ENCODE measurements at regions not wholly inside any gene's neighbourhood (a gene's known extent, or its start where the extent isn't known, plus 50 kb on each side); places are given as distances from the start of the nearest gene placed in this dataset.

- no peak for DNase-seq (ENCODE audit: low spot score)
Observed at GRCh38 chr2:217722883-217723472, 279.8 kb downstream of the TNS1 start.

DNA sequence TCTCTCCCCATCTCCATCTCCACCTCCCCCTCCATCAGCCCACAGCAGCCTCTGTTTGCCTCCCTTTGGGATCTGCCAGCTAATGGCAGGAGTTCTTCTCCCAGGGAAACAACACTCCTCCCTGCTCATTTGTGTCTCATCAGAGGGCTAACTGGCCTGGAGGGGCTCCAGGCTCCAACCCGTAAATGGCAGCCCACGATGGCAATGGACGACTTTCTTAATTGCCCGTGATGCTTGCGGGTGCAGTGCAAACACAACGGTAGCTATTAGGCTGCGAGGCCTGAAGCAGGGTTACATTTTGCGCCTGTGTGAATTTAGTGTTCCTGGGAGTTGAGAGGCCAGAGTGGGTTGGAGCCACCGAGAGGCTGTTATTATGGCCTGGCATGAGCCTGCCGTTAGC lies 285.1 kb downstream of the TNS1 start:
- no peak for DNase-seq (ENCODE audit: low spot score)

DNA sequence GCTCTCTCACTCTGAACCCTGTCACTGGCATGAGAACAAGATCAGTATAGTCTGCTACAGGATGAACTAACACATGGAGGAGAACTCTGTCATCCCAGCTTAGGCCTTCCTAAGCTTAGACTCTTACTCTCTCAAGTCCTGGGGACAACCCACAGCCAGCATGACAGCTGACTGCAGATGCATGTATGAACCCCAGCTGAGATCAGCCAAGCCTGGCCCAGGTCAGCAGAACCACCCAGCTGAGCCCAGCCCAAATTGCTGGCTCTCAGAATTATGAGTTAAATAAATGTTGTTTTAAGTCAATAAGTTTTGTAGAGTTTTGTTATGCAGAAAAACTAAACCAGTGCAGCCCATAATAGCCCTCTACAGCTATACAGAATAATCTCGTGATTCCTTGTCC lies 287.3 kb downstream of the TNS1 start:
- DNase-seq (ENCODE audit: low spot score), result no peak

DNA sequence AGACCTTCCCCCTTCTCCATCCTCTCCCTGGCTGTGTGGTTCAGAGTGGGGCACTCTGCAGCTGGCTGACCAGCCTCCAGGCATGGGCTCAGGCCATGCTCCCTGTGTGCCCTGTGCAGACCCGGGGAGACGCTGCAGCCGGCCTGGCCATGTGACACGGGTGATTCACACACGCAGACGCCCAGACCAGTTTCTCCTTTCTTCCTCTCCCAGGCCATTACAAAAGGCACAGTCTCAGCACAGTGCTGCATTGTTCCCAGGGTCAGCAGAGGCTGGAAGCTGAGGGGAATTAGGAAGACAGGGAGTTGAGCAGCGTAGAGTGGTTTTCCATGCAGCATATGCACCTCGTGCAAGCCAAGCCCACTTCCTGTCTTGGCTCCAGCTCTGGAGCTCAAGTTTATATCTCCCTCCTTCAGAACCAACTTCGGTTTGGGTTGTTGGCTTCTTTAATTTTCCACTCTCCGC lies 288.5 kb downstream of the TNS1 start:
- DNase-seq (ENCODE audit: low spot score), result no peak

DNA sequence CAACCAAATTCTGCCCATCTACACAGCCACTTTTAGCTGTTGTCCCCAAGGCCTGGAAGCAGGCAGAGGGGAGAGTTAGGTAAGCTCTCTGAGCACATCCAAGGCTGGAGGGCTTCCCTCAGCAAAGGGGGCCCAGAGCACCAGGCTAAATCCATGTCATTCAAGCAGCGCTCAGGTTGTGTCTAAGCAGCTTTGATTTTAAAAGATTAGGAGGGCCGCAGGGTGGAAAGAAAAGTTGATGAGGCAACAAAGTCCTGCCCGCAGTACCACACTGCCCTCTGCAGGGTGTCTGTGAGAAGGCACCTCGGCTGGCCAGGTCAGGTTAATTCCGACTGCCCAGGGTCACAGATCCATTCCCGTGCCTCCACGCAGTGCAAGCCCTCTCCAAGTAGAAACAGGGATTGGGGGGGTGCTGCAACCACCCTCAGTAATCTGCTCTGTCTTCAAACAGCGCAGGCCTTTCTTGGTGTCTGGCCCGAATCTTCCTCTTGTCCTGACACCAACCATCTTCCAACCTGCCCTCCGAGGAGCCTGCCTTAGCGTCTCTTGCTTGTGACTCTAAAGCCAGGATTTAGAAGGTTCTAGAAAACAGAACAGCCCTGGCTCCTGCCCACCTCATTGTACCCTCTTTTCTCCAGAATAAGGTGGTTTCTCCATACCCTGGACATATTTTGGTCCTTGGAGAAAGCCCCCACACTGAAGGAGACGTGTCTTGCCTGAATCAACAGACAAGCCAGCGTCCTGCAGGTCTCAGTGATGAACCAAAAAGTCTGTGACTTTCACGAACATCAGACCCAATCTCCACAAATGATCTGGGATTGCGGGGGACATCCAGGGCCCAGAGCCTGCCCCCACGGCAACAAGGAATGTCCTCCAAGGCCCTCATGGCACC lies 289.2 kb downstream of the TNS1 start:
- DNase-seq (ENCODE audit: low spot score), result peak; percentile 47

- DNase-seq (ENCODE audit: low spot score), result no peak
Observed at GRCh38 chr2:217712431-217712830, 290.4 kb downstream of the TNS1 start.

DNA sequence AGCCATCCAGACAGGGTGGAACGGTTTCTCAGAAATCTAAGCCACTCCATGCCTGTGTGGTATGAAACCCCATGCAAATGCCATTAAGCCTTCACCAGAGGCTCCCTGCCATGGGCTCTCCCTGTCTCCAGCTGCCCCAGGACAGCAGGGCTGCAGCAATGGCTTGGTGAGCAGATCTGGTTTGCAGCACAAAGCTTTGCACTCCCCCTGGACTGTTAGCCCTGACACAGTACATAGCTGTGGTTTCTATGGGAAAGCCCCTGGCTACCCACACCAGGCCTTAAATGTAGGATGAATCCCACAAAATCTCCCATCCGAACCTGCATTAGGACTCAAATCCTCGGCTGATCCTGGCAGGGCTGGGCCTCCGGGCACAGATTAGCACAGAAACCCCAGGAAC lies 291.6 kb downstream of the TNS1 start:
- DNase-seq (ENCODE audit: low spot score), result no peak

- DNase-seq (ENCODE audit: low spot score), result no peak
Observed at GRCh38 chr2:217710211-217710765, 292.5 kb downstream of the TNS1 start.

- DNase-seq (ENCODE audit: low spot score), result no peak
Observed at GRCh38 chr2:217709478-217710210, 293.2 kb downstream of the TNS1 start.

DNA sequence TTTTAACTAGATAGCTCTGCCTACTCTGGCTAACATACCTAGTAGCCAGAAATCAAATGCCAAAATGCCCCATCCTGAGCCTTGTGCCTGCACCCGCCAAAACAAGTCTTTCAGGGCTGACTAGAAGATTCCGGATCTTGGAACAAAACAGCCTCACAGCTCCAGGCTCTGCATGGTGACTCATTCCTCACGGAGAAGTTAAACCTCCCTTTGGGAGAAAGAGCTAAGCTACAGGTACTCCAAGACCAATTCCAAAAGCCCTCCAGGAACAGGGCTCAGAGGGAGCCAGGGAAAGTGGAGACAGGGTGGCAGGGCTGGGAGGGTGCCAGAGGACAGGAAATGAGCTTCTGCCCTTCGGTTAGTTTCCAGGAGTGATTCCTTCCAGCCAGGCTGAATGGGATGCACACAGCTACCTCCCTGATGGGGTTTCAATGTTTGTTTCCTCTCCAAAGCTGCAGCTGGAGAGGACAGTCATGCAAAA lies 295.6 kb downstream of the TNS1 start:
- DNase-seq (ENCODE audit: low spot score), result no peak

- DNase-seq (ENCODE audit: low spot score), result no peak
Observed at GRCh38 chr2:217706513-217706912, 296.3 kb downstream of the TNS1 start.

DNA sequence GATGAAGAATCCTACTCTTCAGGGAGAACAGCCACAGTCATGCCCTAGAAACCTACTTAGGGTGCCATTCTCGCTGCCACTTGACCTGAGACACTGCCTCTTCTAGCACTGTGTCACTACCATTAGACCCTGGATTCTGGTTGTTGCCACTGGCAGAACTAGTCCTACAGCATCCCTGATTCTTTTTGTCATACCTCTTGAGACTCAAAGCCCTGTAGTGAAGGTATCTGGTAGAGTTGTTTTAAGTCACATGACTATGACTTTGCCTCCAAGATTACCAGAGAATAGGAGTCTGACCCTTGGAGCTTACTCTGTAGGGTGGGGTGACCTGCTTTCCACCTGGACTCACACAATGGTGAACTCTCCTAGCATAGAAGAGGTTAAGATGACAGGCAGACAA lies 296.7 kb downstream of the TNS1 start:
- no peak for DNase-seq (ENCODE audit: low spot score)

DNA sequence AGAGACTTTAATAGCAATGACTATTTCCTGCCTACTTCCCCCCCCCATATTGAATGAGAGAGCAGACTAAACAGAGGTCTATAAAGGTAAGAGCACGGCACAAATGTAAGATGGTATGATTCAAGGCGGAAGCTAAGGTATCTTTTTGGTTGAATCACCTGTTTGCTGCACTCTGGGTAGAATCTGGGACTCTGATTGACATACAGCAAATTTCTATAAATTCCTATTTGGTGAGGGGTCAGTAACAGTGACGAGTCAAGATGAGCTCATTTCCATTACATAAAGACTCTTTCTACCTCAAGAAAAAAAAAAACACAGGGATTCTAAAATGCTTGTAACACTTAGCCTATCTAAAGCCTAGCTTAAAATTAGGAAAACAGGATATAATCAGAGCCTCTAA lies 297.3 kb downstream of the TNS1 start:
- no peak for DNase-seq (ENCODE audit: low spot score)

- DNase-seq (ENCODE audit: low spot score), result no peak
Observed at GRCh38 chr2:217703999-217704398, 298.8 kb downstream of the TNS1 start.

- no peak for DNase-seq (ENCODE audit: low spot score)
Observed at GRCh38 chr2:217703102-217703501, 299.7 kb downstream of the TNS1 start.

GRCh38 chr2:217701622-217702021 lies 301.2 kb downstream of the TNS1 start:
- DNase-seq (ENCODE audit: low spot score), result no peak

DNA sequence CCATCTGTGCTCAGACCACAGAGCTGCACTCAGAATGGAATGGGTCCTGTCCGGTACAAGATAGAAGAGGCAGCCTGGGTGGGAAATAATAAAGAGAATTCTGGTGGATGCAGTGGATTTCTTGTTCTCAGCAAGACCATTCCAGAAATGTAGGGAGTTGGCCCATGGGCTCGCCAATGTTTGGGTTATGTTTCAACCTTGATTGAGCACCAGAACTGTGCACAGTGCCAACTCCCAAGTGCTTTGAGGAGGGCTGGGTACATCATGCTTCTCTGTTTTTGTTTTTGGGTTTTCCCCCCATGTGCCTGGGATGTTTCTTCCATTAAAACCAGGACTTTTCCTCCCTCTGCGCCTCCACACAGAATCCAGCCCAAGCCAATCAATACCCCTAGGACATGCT lies 304.1 kb downstream of the TNS1 start:
- no peak for DNase-seq (ENCODE audit: low spot score)

GRCh38 chr2:217695033-217695520 lies 307.7 kb downstream of the TNS1 start:
- no peak for DNase-seq (ENCODE audit: low spot score)

- DNase-seq (ENCODE audit: low spot score), result no peak
Observed at GRCh38 chr2:217694291-217694690, 308.5 kb downstream of the TNS1 start.

- DNase-seq (ENCODE audit: low spot score), result no peak
Observed at GRCh38 chr2:217693363-217693762, 309.4 kb downstream of the TNS1 start.

- no peak for DNase-seq (ENCODE audit: low spot score)
Observed at GRCh38 chr2:217691920-217692666, 310.7 kb downstream of the TNS1 start.

DNA sequence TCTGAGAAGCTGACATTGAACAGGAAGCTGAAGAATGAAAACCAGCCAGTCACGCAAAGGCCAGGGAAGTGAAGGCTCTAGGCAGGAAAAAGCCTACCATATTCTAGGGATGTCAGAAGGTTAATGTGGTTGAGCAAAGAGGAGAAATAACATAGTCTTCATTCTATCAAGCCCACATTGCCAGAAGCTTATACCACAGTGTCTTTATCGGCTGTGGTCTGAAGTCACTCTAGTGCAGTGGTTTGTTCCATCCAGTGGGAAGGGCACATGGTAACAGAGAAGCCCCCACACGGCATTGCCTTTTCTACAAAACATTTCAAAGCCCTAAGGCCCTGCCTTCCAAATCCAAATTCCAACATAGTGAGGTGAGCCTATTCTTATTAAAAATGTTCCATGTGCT lies 311.3 kb downstream of the TNS1 start:
- no peak for DNase-seq (ENCODE audit: low spot score)

Measured in hematopoietic multipotent progenitor cell treated with erythropoietin and hydrocortisone succinate and interleukin-3 and kit ligand, for 17 days (in vitro differentiated cells).